Activated gamma-delta T cell treated with Interleukin-2 at 50 U/mL for 16 hours (primary cell): ENCODE measurements at regions not wholly inside any gene's neighbourhood (a gene's known extent, or its start where the extent isn't known, plus 50 kb on each side); places are given as distances from the start of the nearest gene placed in this dataset.
"Not testable (repeated sequence)": the region's sequence is repeated elsewhere in the genome, so short reads cannot be mapped to it uniquely, and the experiment has no call there.

Experiments used
- DNase-seq: peaks from one replicate; pipeline ENCODE4 v3.0.0-alpha.2; 2020

GRCh38 chr19:28457620-28458019 is 755.3 kb downstream of the UQCRFS1 start:
- no peak for DNase-seq

- DNase-seq, result no peak
These were observed 756.1 kb downstream of the UQCRFS1 start for GRCh38 chr19:28456708-28457320.

- no peak for DNase-seq
These were observed 756.7 kb downstream of the UQCRFS1 start for GRCh38 chr19:28456252-28456651.

- no peak for DNase-seq
These were observed 758.9 kb downstream of the UQCRFS1 start for GRCh38 chr19:28454083-28454482.

GRCh38 chr19:28453420-28453819 is 759.5 kb downstream of the UQCRFS1 start:
- no peak for DNase-seq

GRCh38 chr19:28449803-28450202 is 763.1 kb downstream of the UQCRFS1 start:
- DNase-seq, result no peak

- DNase-seq, result no peak
These were observed 766.4 kb downstream of the UQCRFS1 start for GRCh38 chr19:28446511-28446910.

- DNase-seq, result no peak
These were observed 767.1 kb downstream of the UQCRFS1 start for GRCh38 chr19:28445826-28446225.

GRCh38 chr19:28444362-28444761 is 768.6 kb downstream of the UQCRFS1 start:
- DNase-seq, result no peak

- DNase-seq, result no peak
These were observed 769.6 kb downstream of the UQCRFS1 start for GRCh38 chr19:28443361-28443760.

- no peak for DNase-seq
These were observed 775.3 kb downstream of the UQCRFS1 start for GRCh38 chr19:28437390-28438346.

- no peak for DNase-seq
These were observed 776.6 kb downstream of the UQCRFS1 start for GRCh38 chr19:28436320-28436719.

- no peak for DNase-seq
These were observed 777.2 kb downstream of the UQCRFS1 start for GRCh38 chr19:28435551-28436271.

GRCh38 chr19:28434794-28435193 is 778.2 kb downstream of the UQCRFS1 start:
- not testable (repeated sequence) for DNase-seq

GRCh38 chr19:28434365-28434764 is 778.6 kb downstream of the UQCRFS1 start:
- not testable (repeated sequence) for DNase-seq

- not testable (repeated sequence) for DNase-seq
These were observed 779.8 kb downstream of the UQCRFS1 start for GRCh38 chr19:28433166-28433565.

- DNase-seq, result no peak
These were observed 782.7 kb downstream of the UQCRFS1 start for GRCh38 chr19:28430214-28430613.

GRCh38 chr19:28429356-28429755 is 783.6 kb downstream of the UQCRFS1 start:
- no peak for DNase-seq

GRCh38 chr19:28428663-28429348 is 784.1 kb downstream of the UQCRFS1 start:
- DNase-seq, result no peak

GRCh38 chr19:28427376-28428083 is 785.4 kb downstream of the UQCRFS1 start:
- DNase-seq, result no peak

GRCh38 chr19:28426730-28427225 is 786.2 kb downstream of the UQCRFS1 start:
- DNase-seq, result no peak
